Neural cell (in vitro differentiated cells): ENCODE measurements at regions not wholly inside any gene's neighbourhood (a gene's known extent, or its start where the extent isn't known, plus 50 kb on each side); places are given as distances from the start of the nearest gene placed in this dataset.

Experiments used
- H2AFZ ChIP-seq: fragments of 200-600, 300-800 bp; sonication (generic), shearing (Covaris generic); 2 replicates; pipeline ENCODE4 v1.6.0; 2014; ENCODE audit warnings: low read depth, mild to moderate bottlenecking, antibody characterized with exemption, low read length, moderate library complexity
- H3F3A ChIP-seq: fragments of 200-600 bp; shearing (Covaris generic); 2 replicates; pipeline ENCODE4 v1.6.1; 2016; ENCODE audit warnings: mild to moderate bottlenecking, moderate library complexity, mixed read lengths, antibody characterized with exemption, low read length; ENCODE audit not compliant: insufficient read depth, poor library complexity, severe bottlenecking
- H3K27ac ChIP-seq: fragments of 200-600, 300-800 bp; sonication (generic), shearing (Covaris generic); 2 replicates; pipeline ENCODE4 v1.5.1; 2014; ENCODE audit warnings: mild to moderate bottlenecking, low read length, moderate library complexity
- H3K27me3 ChIP-seq: fragments of 300-800, 200-600 bp; sonication (generic), shearing (Covaris generic); 2 replicates; pipeline ENCODE4 v1.6.0; 2014; ENCODE audit warnings: mild to moderate bottlenecking, low read depth, low read length, moderate library complexity; ENCODE audit not compliant: insufficient read depth
- H3K36me3 ChIP-seq: fragments of 300-800, 200-600 bp; sonication (generic), shearing (Covaris generic); 2 replicates; pipeline ENCODE4 v1.5.1; 2014; ENCODE audit warnings: mild to moderate bottlenecking, antibody characterized with exemption, low read length, moderate library complexity; ENCODE audit not compliant: insufficient read depth
- H3K4me2 ChIP-seq: fragments of 300-800, 200-600 bp; sonication (generic), shearing (Covaris generic); 2 replicates; pipeline ENCODE4 v1.6.0; 2014; ENCODE audit warnings: mild to moderate bottlenecking, low read length
- H3K4me3 ChIP-seq: fragments of 300-800, 200-600 bp; sonication (generic), shearing (Covaris generic); 2 replicates; pipeline ENCODE4 v1.5.1; 2014; ENCODE audit warnings: mild to moderate bottlenecking, low read length, moderate library complexity
- H3K79me2 ChIP-seq: fragments of 200-600 bp; shearing (Covaris generic); replicated peaks from 2 replicates; pipeline ENCODE4 v1.6.0; 2014; ENCODE audit warnings: mild to moderate bottlenecking, low read length, moderate library complexity; ENCODE audit not compliant: insufficient read depth
- H3K9ac ChIP-seq: fragments of 300-800, 200-600 bp; sonication (generic), shearing (Covaris generic); 2 replicates; pipeline ENCODE4 v1.6.1; 2016; ENCODE audit warnings: mild to moderate bottlenecking, low read length, mixed read lengths
- H3K9me2 ChIP-seq: fragments of 200-600 bp; shearing (Covaris generic); 2 replicates; pipeline ENCODE4 v1.6.1; 2016; ENCODE audit warnings: mild to moderate bottlenecking, low read length, mixed read lengths; ENCODE audit not compliant: insufficient read depth
- H3K9me3 ChIP-seq: fragments of 200-600, 300-800 bp; sonication (generic), shearing (Covaris generic); 2 replicates; pipeline ENCODE4 v1.6.1; 2016; ENCODE audit warnings: mild to moderate bottlenecking, mixed run types, low read length, moderate library complexity, mixed read lengths
- H4K20me1 ChIP-seq: fragments of 200-600 bp; shearing (Covaris generic); 2 replicates; pipeline ENCODE4 v1.6.1; 2016; ENCODE audit warnings: mild to moderate bottlenecking, mixed run types; ENCODE audit not compliant: insufficient read depth
- CTCF ChIP-seq: fragments of 450-650 bp; IDR thresholded peaks from 2 replicates; pipeline ENCODE4 v1.5.1; 2014; ENCODE audit warnings: antibody characterized with exemption, mild to moderate bottlenecking, moderate library complexity; ENCODE audit not compliant: poor library complexity, severe bottlenecking
- EP300 ChIP-seq: fragments of 450-650 bp; conservative IDR thresholded peaks from 2 replicates; pipeline ENCODE4 v1.6.1; 2014; ENCODE audit warnings: antibody characterized with exemption, mild to moderate bottlenecking, moderate library complexity; ENCODE audit not compliant: poor library complexity, severe bottlenecking
- EZH2 ChIP-seq: fragments of 200-600, 300-800 bp; shearing (Covaris generic), sonication (generic); IDR thresholded peaks from 2 replicates; pipeline ENCODE4 v1.6.1; 2014; ENCODE audit warnings: antibody characterized with exemption, low read length, borderline replicate concordance, mild to moderate bottlenecking; ENCODE audit not compliant: insufficient read depth, poor library complexity, severe bottlenecking
- MXI1 ChIP-seq: fragments of 450-650 bp; conservative IDR thresholded peaks from 2 replicates; pipeline ENCODE4 v1.6.1; 2014; ENCODE audit warnings: antibody characterized with exemption, mild to moderate bottlenecking; ENCODE audit not compliant: poor library complexity, severe bottlenecking
- POLR2AphosphoS5 ChIP-seq: IDR thresholded peaks from 2 replicates; pipeline ENCODE4 v1.6.1; 2012
- RAD21 ChIP-seq: fragments of 450-650 bp; conservative IDR thresholded peaks from 2 replicates; pipeline ENCODE4 v1.6.1; 2014; ENCODE audit warnings: antibody characterized with exemption, mild to moderate bottlenecking, moderate library complexity
- REST ChIP-seq: IDR thresholded peaks from 2 replicates; pipeline ENCODE4 v1.6.1; 2012; ENCODE audit warnings: borderline replicate concordance
- SMC3 ChIP-seq: fragments of 450-650 bp; conservative IDR thresholded peaks from 2 replicates; pipeline ENCODE4 v1.6.1; 2014; ENCODE audit warnings: antibody characterized with exemption, mild to moderate bottlenecking, moderate library complexity; ENCODE audit not compliant: poor library complexity
- TAF1 ChIP-seq: IDR thresholded peaks from 2 replicates; pipeline ENCODE4 v1.6.1; 2012; ENCODE audit warnings: low read depth

- no peak overlapping the region for H3K27ac ChIP-seq
- no peak for TF ChIP-seq EZH2
- no peak for TF ChIP-seq MXI1
- no peak for TF ChIP-seq SMC3
- no peak for TF ChIP-seq EP300
- TF ChIP-seq REST: no peak
- TF ChIP-seq CTCF: no peak
- no peak for TF ChIP-seq TAF1
- no peak for TF ChIP-seq RAD21
- no peak for TF ChIP-seq POLR2AphosphoS5
- no peaks in the 10 kb centered on the region for H3K9me2 ChIP-seq
- no peaks in the 10 kb centered on the region for H3K27me3 ChIP-seq
- H3K9ac ChIP-seq: no peak overlapping the region
- H3K4me3 ChIP-seq: no peak overlapping the region
- no peaks in the 10 kb centered on the region for H3K79me2 ChIP-seq
- no peaks in the 10 kb centered on the region for H3F3A ChIP-seq
- H3K36me3 ChIP-seq: no peaks in the 10 kb centered on the region
- H3K9me3 ChIP-seq: no peaks in the 10 kb centered on the region
- H3K4me2 ChIP-seq: no peak overlapping the region
- H4K20me1 ChIP-seq: no peaks in the 10 kb centered on the region
- H2AFZ ChIP-seq: no peak overlapping the region
These were observed 74.4 kb downstream of the MGST1 start for GRCh38 chr12:16421806-16422205.

- Histone ChIP-seq H3K27me3 (no peaks in the 10 kb centered on the region), H3K9ac (no peak overlapping the region), H3K9me2 (no peaks in the 10 kb centered on the region), H3K9me3 (no peaks in the 10 kb centered on the region), H3K4me3 (no peak overlapping the region), H3K4me2 (no peak overlapping the region), H2AFZ (no peak overlapping the region), H3F3A (no peaks in the 10 kb centered on the region), H3K79me2 (no peaks in the 10 kb centered on the region), H3K27ac (no peak overlapping the region), H3K36me3 (no peaks in the 10 kb centered on the region), H4K20me1 (no peaks in the 10 kb centered on the region)
- TF ChIP-seq SMC3: no peak
- TF ChIP-seq RAD21: no peak
- TF ChIP-seq TAF1: no peak
- TF ChIP-seq MXI1: no peak
- TF ChIP-seq EP300: no peak
- no peak for TF ChIP-seq CTCF
- TF ChIP-seq POLR2AphosphoS5: no peak
- TF ChIP-seq EZH2: no peak
- TF ChIP-seq REST: no peak
These were observed 77.1 kb downstream of the MGST1 start for GRCh38 chr12:16424531-16424930.
